Common myeloid progenitor, CD34-positive (primary cell): ENCODE measurements at regions not wholly inside any gene's neighbourhood (a gene's known extent, or its start where the extent isn't known, plus 50 kb on each side); places are given as distances from the start of the nearest gene placed in this dataset.
A peak's percentile ranks its signal among the peaks of the same experiment; 100 is the strongest.
"Not testable (repeated sequence)": the region's sequence is repeated elsewhere in the genome, so short reads cannot be mapped to it uniquely, and the experiment has no call there.

Experiments
- CTCF ChIA-PET: fragments of 350-600 bp; sonication (Branson Sonifier 250); formaldehyde crosslinking; loops from one replicate; lab custom pipeline; 2021; ENCODE audit warnings: antibody characterized with exemption; lab: Charles Lee
- POLR2A ChIA-PET: fragments of 350-600 bp; sonication (Branson Sonifier 250); formaldehyde crosslinking; loops from one replicate; lab custom pipeline; 2021; ENCODE audit warnings: antibody characterized with exemption; lab: Charles Lee
- DNase-seq, 3 donors: peaks; one replicate each; pipeline versions ENCODE4 v3.0.0 to v3.0.0-alpha.2; 2013
- H3K27ac ChIP-seq, 2 experiments: 1 replicate in 1 of 2; 2 replicates in 1 of 2; pipeline ENCODE4 v1.7.0; 2013; ENCODE audit warnings: inconsistent platforms in 2 of 2, low read length in 2 of 2, mild to moderate bottlenecking in 2 of 2, low read depth in 1 of 2, moderate library complexity in 1 of 2; ENCODE audit not compliant: severe bottlenecking in 2 of 2, insufficient read depth in 1 of 2, poor library complexity in 1 of 2
- H3K27me3 ChIP-seq, 5 experiments: replicated peaks in 2 of 5; 1 replicate in 3 of 5; 2 replicates in 2 of 5; pipeline versions ENCODE4 v1.6.1 to v1.7.0; 2013; ENCODE audit warnings: low read length in 4 of 5, mild to moderate bottlenecking in 2 of 5, moderate library complexity in 2 of 5, inconsistent platforms in 1 of 5; ENCODE audit not compliant: insufficient read depth in 5 of 5, control insufficient read depth in 4 of 5
- H3K36me3 ChIP-seq, 4 experiments: 1 replicate in 2 of 4; 2 replicates in 2 of 4; pipeline versions ENCODE4 v1.6.1 to v1.7.0; 2013; ENCODE audit warnings: low read length in 3 of 4, control low read depth in 1 of 4, mild to moderate bottlenecking in 1 of 4; ENCODE audit not compliant: control insufficient read depth in 4 of 4, insufficient read depth in 4 of 4
- H3K4me1 ChIP-seq, 4 experiments: 1 replicate in 3 of 4; 2 replicates in 1 of 4; pipeline versions ENCODE4 v1.6.1 to v1.7.1; 2013; ENCODE audit warnings: low read length in 3 of 4, mild to moderate bottlenecking in 3 of 4, control low read depth in 1 of 4, inconsistent platforms in 1 of 4, moderate library complexity in 1 of 4; ENCODE audit not compliant: control insufficient read depth in 4 of 4, insufficient read depth in 4 of 4; ENCODE audit errors: control extremely low read depth in 1 of 4
- H3K4me3 ChIP-seq, 7 experiments: 1 replicate in 4 of 7; 2 replicates in 3 of 7; pipeline versions ENCODE4 v1.5.1 to v1.7.0; 2013; ENCODE audit warnings: mild to moderate bottlenecking in 7 of 7, low read length in 6 of 7, moderate library complexity in 6 of 7, inconsistent platforms in 2 of 7, low read depth in 2 of 7, control low read depth in 1 of 7; ENCODE audit not compliant: insufficient read depth in 4 of 7, control insufficient read depth in 1 of 7; ENCODE audit errors: extremely low read depth in 1 of 7
- H3K9me3 ChIP-seq, 5 experiments: 1 replicate in 4 of 5; 2 replicates in 1 of 5; pipeline versions ENCODE4 v1.6.1 to v1.7.1; 2013; ENCODE audit warnings: low read length in 4 of 5, mild to moderate bottlenecking in 2 of 5, inconsistent platforms in 1 of 5, low read depth in 1 of 5, moderate library complexity in 1 of 5; ENCODE audit not compliant: control insufficient read depth in 4 of 5, insufficient read depth in 2 of 5; ENCODE audit errors: control extremely low read depth in 1 of 5
- WGBS: methylation state at CpG from one replicate; pipeline ENCODE4 v1.1.5; 2013; ENCODE audit not compliant: insufficient coverage; 5-methylcytosine and 5-hydroxymethylcytosine counted together

DNA sequence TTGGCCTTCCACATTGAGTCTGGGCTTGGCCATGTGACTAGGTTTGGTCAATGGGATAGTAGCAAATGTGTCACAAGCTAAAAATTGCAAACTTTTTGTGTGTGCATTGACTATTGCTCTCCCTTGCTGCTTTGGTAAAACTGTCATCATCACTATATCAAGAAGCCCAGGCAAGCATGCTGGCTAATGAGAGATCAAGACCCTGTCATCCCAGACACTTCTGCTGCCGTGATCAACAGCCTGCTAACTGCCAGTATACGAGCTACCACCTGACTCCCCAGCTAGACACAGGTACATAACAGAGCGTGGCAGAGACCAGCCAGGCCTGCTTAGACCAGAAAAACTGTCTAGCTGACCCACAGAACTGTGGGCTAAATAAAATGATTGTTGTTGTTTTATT, 456.7 kb upstream of the DCN start:
- ChIA-PET CTCF (no interaction called here), POLR2A (no interaction called here)
- WGBS, result 83% methylated on average over 1 of the region's 3 CpGs
- Histone ChIP-seq H3K4me1 (no peaks in the 10 kb centered on the region), H3K9me3 (no peaks in the 10 kb centered on the region), H3K27ac (no peak overlapping the region), H3K27me3 (no peaks in the 10 kb centered on the region), H3K36me3 (no peaks in the 10 kb centered on the region), H3K4me3 (no peak overlapping the region)
- DNase-seq, result no peak

DNA sequence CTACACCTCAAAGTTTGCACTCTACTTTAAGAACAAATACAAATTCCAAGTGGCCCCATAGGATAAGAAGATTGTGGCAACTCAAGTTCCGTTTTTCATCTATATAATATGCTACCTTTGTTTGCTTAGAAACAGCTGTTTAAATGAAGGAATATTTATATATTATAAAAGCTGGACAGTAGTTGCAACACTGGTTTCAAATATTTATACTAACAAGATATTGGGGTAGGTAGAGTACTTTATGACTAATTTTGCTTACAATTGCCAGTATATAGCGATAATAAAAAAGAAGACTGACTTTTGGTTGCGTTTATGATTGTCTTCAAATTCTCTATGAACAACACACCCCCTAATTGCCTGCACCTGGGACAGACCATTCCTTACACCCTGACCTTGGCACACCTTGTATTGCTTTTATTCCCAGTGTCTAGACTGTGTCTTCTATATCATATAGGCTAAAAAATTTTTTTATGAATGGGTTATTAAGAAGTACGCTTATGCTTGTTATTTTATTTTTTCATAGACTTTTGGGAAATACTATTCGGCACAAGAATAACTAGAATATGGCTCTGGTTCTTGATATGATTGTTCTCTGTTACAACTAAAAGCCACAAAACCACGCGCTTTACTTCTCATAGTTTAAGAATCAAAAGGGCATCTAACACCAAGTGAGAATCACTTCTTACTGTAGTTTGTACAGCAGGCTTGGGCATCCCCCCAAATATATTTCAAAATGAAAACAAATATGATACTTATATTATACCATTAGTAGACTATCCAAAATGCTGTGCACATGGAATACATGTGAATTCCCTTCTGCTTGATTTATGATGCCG, 455.4 kb upstream of the DCN start:
- CTCF ChIA-PET, result no interaction called here
- 100% methylated on average over 1 of the region's 8 CpGs for WGBS

GRCh38 chr12:91636721-91637120, 454.1 kb upstream of the DCN start:
- H3K4me3 ChIP-seq, result no peak overlapping the region
- H3K36me3 ChIP-seq, result no peaks in the 10 kb centered on the region
- no peaks in the 10 kb centered on the region for H3K27me3 ChIP-seq
- DNase-seq, result no peak
- H3K4me1 ChIP-seq, result no peaks in the 10 kb centered on the region
- ChIA-PET CTCF (no interaction called here), POLR2A (no interaction called here)
- peaks cover 0 to 2% (median 0%) of the 10 kb centered on the region in 5 experiments for H3K9me3 ChIP-seq
- no CpG with 5 or more reads among the region's 4 CpGs for WGBS
- no peak overlapping the region for H3K27ac ChIP-seq

More for the DNA sequence above, 455.4 kb upstream of the DCN start:
- Histone ChIP-seq H3K4me1 (no peaks in the 10 kb centered on the region), H3K4me3 (no peak overlapping the region), H3K27me3 (no peaks in the 10 kb centered on the region), H3K9me3 (no peaks in the 10 kb centered on the region), H3K36me3 (no peaks in the 10 kb centered on the region), H3K27ac (no peak overlapping the region)
- no peak for DNase-seq
- POLR2A ChIA-PET, result no interaction called here

DNA sequence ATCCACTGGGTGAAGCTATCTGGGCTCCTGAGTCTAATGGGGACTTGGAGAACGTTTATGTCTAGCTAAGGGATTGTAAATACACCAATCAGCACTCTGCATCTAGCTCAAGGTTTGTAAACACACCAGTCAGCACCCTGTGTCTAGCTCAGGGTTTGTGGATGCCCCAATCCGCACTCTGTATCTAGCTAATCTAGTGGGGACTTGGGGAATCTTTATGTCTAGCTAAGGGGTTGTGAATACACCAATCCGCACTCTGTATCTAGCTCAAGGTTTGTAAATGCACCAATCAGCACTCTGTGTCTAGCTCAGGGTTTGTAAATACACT, 451.7 kb upstream of the DCN start:
- H3K4me1 ChIP-seq, H3K4me3 ChIP-seq, H3K27me3 ChIP-seq, H3K36me3 ChIP-seq, DNase-seq, POLR2A ChIA-PET, CTCF ChIA-PET, H3K9me3 ChIP-seq: not testable (repeated sequence)
- WGBS, result 100% methylated on average over 3 of the region's 3 CpGs
- peak overlapping the region in 1 of 2 experiments; percentile 54 for H3K27ac ChIP-seq

- Histone ChIP-seq H3K27ac (peak overlapping the region in 1 of 2 experiments; percentile 54), H3K4me3 (no peak overlapping the region), H3K9me3 (peaks cover 0 to 2% (median 0%) of the 10 kb centered on the region in 5 experiments), H3K4me1 (peaks cover 0 to 4% (median 0%) of the 10 kb centered on the region in 4 experiments), H3K36me3 (no peaks in the 10 kb centered on the region), H3K27me3 (no peaks in the 10 kb centered on the region)
- ChIA-PET CTCF (no interaction called here), POLR2A (no interaction called here)
- no peak for DNase-seq
- 95% methylated on average over 38 of the region's 47 CpGs for WGBS
Observed at GRCh38 chr12:91633734-91634357, 451.2 kb upstream of the DCN start.

GRCh38 chr12:91633206-91633605, 450.6 kb upstream of the DCN start:
- no peaks in the 10 kb centered on the region for H3K36me3 ChIP-seq
- ChIA-PET CTCF (no interaction called here), POLR2A (no interaction called here)
- H3K27ac ChIP-seq, result peak overlapping the region in 1 of 2 experiments; percentile 54
- no peak for DNase-seq
- H3K9me3 ChIP-seq, result peaks cover 0 to 2% (median 0%) of the 10 kb centered on the region in 5 experiments
- no peaks in the 10 kb centered on the region for H3K27me3 ChIP-seq
- H3K4me3 ChIP-seq, result no peak overlapping the region
- H3K4me1 ChIP-seq, result peaks cover 0 to 4% (median 0%) of the 10 kb centered on the region in 4 experiments
- WGBS, result no CpG with 5 or more reads among the region's 3 CpGs

DNA sequence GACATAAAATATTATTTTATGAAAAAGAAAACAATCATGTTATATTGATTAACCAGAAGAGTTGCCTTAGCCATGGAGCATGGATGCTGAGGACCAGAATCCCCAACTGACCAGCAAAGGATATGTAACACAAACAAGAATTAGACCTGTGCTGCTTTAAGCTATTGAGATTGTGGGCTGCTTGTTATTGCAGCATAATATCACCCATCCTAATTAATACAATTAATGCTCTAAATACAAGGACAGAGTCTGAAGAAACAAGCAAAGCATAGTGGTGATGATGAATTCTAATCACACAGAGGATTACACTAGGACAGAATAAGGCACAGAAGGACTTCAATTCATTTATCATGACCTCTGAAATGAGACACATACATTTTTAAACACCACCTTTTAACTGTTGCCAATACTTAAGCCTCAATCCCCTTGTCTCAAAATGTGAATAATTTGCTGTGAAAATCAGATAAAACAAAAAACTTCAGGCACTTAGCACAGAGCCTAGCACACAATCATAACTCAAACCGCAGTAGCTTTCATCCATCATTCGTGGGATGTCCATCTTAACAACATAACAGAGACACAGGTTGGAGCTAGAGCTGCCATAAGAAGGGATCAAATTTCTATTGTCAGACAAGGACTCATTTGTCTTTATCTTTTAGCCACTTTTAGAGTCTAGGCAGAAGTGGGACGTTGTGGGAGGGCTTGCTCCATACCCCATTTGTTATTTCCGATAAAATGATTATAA, 449.6 kb upstream of the DCN start:
- H3K4me3 ChIP-seq, result no peak overlapping the region
- no peak for DNase-seq
- ChIA-PET CTCF (no interaction called here), POLR2A (no interaction called here)
- no peaks in the 10 kb centered on the region for H3K36me3 ChIP-seq
- WGBS, result 97% methylated on average over 3 of the region's 4 CpGs
- no peaks in the 10 kb centered on the region for H3K27me3 ChIP-seq
- H3K9me3 ChIP-seq, result peaks cover 0 to 2% (median 0%) of the 10 kb centered on the region in 5 experiments
- H3K27ac ChIP-seq, result peak overlapping the region in 1 of 2 experiments; percentile 54
- peaks cover 0 to 4% (median 0%) of the 10 kb centered on the region in 4 experiments for H3K4me1 ChIP-seq
